A673 (cell line): ENCODE measurements at regions not wholly inside any gene's neighbourhood (a gene's known extent, or its start where the extent isn't known, plus 50 kb on each side); places are given as distances from the start of the nearest gene placed in this dataset.

Experiments used
- EZH2 ChIP-seq: fragments of 200-600 bp; sonication (generic); IDR thresholded peaks from 2 replicates; pipeline ENCODE4 v1.6.1; 2017; ENCODE audit warnings: borderline replicate concordance, low read depth, mild to moderate bottlenecking, mixed read lengths, antibody characterized with exemption, low read length; ENCODE audit not compliant: poor library complexity, severe bottlenecking
- TF ChIP-seq, protein P1 (sequence below): fragments of 300-800, 200-600 bp; sonication (generic); conservative IDR thresholded peaks from 2 replicates; pipeline ENCODE4 v1.5.1; 2017; ENCODE audit warnings: low read depth, mild to moderate bottlenecking, antibody characterized with exemption, low read length, moderate library complexity, mixed read lengths

DNA sequence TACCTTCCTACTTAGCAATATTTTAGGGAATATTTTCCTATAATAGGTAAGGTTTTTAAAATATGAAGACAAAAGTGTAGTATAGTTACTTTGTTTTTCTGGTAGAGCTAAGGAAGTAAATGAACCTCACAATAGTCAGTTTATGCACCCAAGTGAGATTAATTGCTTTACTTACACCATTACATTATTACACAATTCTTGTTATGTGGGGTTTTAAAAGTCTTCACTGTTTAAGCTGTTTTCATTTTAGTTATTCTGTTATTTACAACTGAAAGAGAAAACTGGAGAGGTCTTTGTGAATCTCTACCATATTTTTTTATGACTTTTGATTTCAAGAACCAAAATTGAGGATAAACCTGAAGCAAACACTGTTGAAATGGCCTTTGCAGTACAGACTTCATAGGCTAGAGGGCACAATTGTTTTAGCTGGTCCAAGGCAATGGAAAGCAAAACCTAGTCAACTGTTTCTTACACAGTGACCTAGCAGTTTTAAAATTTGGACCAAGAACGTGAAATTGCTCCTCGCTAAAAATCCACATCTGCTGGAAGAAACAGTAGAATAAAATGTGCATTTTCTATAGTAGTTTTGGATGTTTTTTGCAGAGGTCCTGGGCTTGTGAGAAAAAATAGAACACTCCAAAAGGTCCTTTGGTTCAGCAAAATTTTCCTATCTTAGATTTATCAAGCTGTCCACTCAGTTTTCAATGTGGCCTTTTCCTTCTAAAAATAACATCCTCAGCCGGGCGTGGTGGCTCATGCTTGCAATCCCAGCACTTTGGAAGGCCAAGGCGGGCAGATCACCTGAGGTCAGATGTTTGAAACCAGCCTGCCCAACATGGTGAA lies 66.4 kb upstream of the FER start:
- TF ChIP-seq, protein P1, sequence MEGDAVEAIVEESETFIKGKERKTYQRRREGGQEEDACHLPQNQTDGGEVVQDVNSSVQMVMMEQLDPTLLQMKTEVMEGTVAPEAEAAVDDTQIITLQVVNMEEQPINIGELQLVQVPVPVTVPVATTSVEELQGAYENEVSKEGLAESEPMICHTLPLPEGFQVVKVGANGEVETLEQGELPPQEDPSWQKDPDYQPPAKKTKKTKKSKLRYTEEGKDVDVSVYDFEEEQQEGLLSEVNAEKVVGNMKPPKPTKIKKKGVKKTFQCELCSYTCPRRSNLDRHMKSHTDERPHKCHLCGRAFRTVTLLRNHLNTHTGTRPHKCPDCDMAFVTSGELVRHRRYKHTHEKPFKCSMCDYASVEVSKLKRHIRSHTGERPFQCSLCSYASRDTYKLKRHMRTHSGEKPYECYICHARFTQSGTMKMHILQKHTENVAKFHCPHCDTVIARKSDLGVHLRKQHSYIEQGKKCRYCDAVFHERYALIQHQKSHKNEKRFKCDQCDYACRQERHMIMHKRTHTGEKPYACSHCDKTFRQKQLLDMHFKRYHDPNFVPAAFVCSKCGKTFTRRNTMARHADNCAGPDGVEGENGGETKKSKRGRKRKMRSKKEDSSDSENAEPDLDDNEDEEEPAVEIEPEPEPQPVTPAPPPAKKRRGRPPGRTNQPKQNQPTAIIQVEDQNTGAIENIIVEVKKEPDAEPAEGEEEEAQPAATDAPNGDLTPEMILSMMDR: peak; percentile 84
- TF ChIP-seq EZH2: no peak
